ENCODE measurements at regions not wholly inside any gene's neighbourhood (a gene's known extent, or its start where the extent isn't known, plus 50 kb on each side); places are given as distances from the start of the nearest gene placed in this dataset.

DNA sequence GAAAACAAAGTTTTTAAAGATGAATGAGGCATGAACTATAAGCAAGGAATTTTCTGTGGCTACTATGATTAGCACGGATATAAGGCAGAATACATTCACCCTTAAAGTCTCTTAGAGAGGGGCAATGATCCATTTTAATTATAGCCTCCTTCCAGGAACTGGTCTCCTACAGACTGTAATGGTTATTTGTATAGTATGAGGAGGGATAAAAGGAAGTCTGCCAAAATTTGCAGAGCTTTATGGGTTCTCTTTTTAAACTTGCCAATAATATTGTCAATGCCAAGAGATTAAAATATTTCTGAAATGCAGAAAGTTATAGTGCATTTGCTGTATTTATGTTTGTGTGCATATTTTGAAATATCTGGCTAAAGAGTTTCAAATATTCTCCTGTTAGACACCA lies 271.4 kb upstream of the LUZP2 start:
- Histone ChIP-seq H3K9me3 (ENCODE audit: control insufficient read depth, low read depth, low read length) (no peaks in the 10 kb centered on the region), H2AFZ (ENCODE audit: control insufficient read depth, low read length) (no peak overlapping the region), H3K4me3 (ENCODE audit: control insufficient read depth in 2 of 3, extremely low read depth in 1 of 3, insufficient read depth in 2 of 3, low read depth in 1 of 3, low read length in 3 of 3) (no peak overlapping the region), H3K27me3 (ENCODE audit: control insufficient read depth, extremely low read depth, insufficient read depth, low read length) (no peaks in the 10 kb centered on the region), H4K20me1 (ENCODE audit: control insufficient read depth, extremely low read depth, insufficient read depth, low read length) (no peaks in the 10 kb centered on the region), H3K9ac (ENCODE audit: control insufficient read depth, extremely low read depth, insufficient read depth, low read length) (no peak overlapping the region), H3K4me2 (ENCODE audit: control insufficient read depth, extremely low read depth, insufficient read depth, low read depth, low read length) (no peak overlapping the region), H3K9me1 (ENCODE audit: control insufficient read depth, extremely low read depth, insufficient read depth, low read length) (no peaks in the 10 kb centered on the region), H3K4me1 (ENCODE audit: control insufficient read depth, extremely low read depth, insufficient read depth, low read length) (no peaks in the 10 kb centered on the region), H3K79me2 (ENCODE audit: control insufficient read depth, insufficient read depth, low read length) (no peaks in the 10 kb centered on the region), H3K27ac (ENCODE audit: control insufficient read depth, insufficient read depth, low read length) (no peak overlapping the region), H3K36me3 (ENCODE audit: control insufficient read depth in 2 of 2, extremely low read depth in 1 of 2, insufficient read depth in 2 of 2, low read length in 2 of 2) (no peaks in the 10 kb centered on the region)
- DNase-seq (ENCODE audit: low read depth, low spot score), result no peak
- FAIRE-seq, result no peak
- TF ChIP-seq, protein P1, sequence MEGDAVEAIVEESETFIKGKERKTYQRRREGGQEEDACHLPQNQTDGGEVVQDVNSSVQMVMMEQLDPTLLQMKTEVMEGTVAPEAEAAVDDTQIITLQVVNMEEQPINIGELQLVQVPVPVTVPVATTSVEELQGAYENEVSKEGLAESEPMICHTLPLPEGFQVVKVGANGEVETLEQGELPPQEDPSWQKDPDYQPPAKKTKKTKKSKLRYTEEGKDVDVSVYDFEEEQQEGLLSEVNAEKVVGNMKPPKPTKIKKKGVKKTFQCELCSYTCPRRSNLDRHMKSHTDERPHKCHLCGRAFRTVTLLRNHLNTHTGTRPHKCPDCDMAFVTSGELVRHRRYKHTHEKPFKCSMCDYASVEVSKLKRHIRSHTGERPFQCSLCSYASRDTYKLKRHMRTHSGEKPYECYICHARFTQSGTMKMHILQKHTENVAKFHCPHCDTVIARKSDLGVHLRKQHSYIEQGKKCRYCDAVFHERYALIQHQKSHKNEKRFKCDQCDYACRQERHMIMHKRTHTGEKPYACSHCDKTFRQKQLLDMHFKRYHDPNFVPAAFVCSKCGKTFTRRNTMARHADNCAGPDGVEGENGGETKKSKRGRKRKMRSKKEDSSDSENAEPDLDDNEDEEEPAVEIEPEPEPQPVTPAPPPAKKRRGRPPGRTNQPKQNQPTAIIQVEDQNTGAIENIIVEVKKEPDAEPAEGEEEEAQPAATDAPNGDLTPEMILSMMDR (optimal IDR thresholded peaks at IDR 0.05 in 1 of 3, IDR thresholded peaks at IDR 0.05 in 1 of 3, conservative IDR thresholded peaks at IDR 0.05 in 1 of 3; ENCODE audit: extremely low read depth in 1 of 3, insufficient read depth in 2 of 3, low read length in 3 of 3), result no peak
- no peak for TF ChIP-seq EZH2 (IDR thresholded peaks at IDR 0.05; ENCODE audit: low read length)
- dilution Hi-C loops (cut with MboI; ENCODE audit: extremely low pct_ligation_motif_present, low sequenced_read_pairs), result no loop called here

DNA sequence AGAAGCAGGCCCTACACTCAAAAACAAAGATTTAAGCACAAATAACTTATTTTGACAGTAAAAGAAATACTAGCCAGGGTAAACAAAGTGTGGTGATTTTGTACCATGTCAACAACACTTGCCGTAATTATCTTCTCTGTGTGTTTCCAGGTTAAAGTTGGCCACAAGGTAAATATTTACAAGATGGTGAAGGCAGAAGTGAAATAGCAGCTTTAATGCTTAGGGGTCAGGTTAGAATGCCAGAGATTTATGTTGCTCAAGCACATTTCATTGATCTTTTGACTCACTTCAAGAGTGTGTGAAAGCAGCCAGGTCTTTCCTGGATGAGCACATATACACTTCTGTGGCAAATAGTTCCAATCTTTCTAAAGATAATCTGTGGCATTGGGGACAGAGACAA lies 270.2 kb upstream of the LUZP2 start:
- DNase-seq (ENCODE audit: low read depth, low spot score) (no peak), FAIRE-seq (no peak)
- H3K9me3 ChIP-seq (ENCODE audit: control insufficient read depth, low read depth, low read length), result no peaks in the 10 kb centered on the region
- H2AFZ ChIP-seq (ENCODE audit: control insufficient read depth, low read length), result no peak overlapping the region
- no peak overlapping the region for H3K9ac ChIP-seq (ENCODE audit: control insufficient read depth, extremely low read depth, insufficient read depth, low read length)
- dilution Hi-C loops (cut with MboI; ENCODE audit: extremely low pct_ligation_motif_present, low sequenced_read_pairs), result no loop called here
- H4K20me1 ChIP-seq (ENCODE audit: control insufficient read depth, extremely low read depth, insufficient read depth, low read length), result no peaks in the 10 kb centered on the region
- no peaks in the 10 kb centered on the region for H3K4me1 ChIP-seq (ENCODE audit: control insufficient read depth, extremely low read depth, insufficient read depth, low read length)
- H3K27ac ChIP-seq (ENCODE audit: control insufficient read depth, insufficient read depth, low read length), result no peak overlapping the region
- no peaks in the 10 kb centered on the region for H3K9me1 ChIP-seq (ENCODE audit: control insufficient read depth, extremely low read depth, insufficient read depth, low read length)
- no peaks in the 10 kb centered on the region for H3K27me3 ChIP-seq (ENCODE audit: control insufficient read depth, extremely low read depth, insufficient read depth, low read length)
- H3K4me3 ChIP-seq (ENCODE audit: control insufficient read depth in 2 of 3, extremely low read depth in 1 of 3, insufficient read depth in 2 of 3, low read depth in 1 of 3, low read length in 3 of 3), result no peak overlapping the region
- TF ChIP-seq, protein P1 (optimal IDR thresholded peaks at IDR 0.05 in 1 of 3, IDR thresholded peaks at IDR 0.05 in 1 of 3, conservative IDR thresholded peaks at IDR 0.05 in 1 of 3; ENCODE audit: extremely low read depth in 1 of 3, insufficient read depth in 2 of 3, low read length in 3 of 3), result no peak
- TF ChIP-seq EZH2 (IDR thresholded peaks at IDR 0.05; ENCODE audit: low read length), result no peak
- no peaks in the 10 kb centered on the region for H3K36me3 ChIP-seq (ENCODE audit: control insufficient read depth in 2 of 2, extremely low read depth in 1 of 2, insufficient read depth in 2 of 2, low read length in 2 of 2)
- no peaks in the 10 kb centered on the region for H3K79me2 ChIP-seq (ENCODE audit: control insufficient read depth, insufficient read depth, low read length)
- H3K4me2 ChIP-seq (ENCODE audit: control insufficient read depth, extremely low read depth, insufficient read depth, low read depth, low read length), result no peak overlapping the region
